ENCODE measurements at regions not wholly inside any gene's neighbourhood (a gene's known extent, or its start where the extent isn't known, plus 50 kb on each side); places are given as distances from the start of the nearest gene placed in this dataset.
"Not testable (repeated sequence)": the region's sequence is repeated elsewhere in the genome, so short reads cannot be mapped to it uniquely, and the experiment has no call there.

GRCh38 chr7:138317044-138317596 is 142.9 kb upstream of the TRIM24 start:
- H3K27ac ChIP-seq = no peak overlapping the region
- TF ChIP-seq CTCF (conservative IDR thresholded peaks at IDR 0.05) = no peak

GRCh38 chr7:138324941-138325340 is 135.1 kb upstream of the TRIM24 start:
- no peak for TF ChIP-seq CTCF (conservative IDR thresholded peaks at IDR 0.05)

GRCh38 chr7:138325434-138325833 is 134.6 kb upstream of the TRIM24 start:
- H3K27ac ChIP-seq = peak overlapping the region; percentile 50
- no peak for TF ChIP-seq CTCF (conservative IDR thresholded peaks at IDR 0.05)

More at GRCh38 chr7:138324941-138325340, 135.1 kb upstream of the TRIM24 start:
- peak overlapping the region; percentile 50 for H3K27ac ChIP-seq

GRCh38 chr7:138328215-138328614 is 131.8 kb upstream of the TRIM24 start:
- no peak overlapping the region for H3K27ac ChIP-seq
- TF ChIP-seq CTCF (conservative IDR thresholded peaks at IDR 0.05) = no peak

- not testable (repeated sequence) for H3K27ac ChIP-seq
These were observed 127.2 kb upstream of the TRIM24 start for GRCh38 chr7:138332850-138333249.

- H3K27ac ChIP-seq = peak overlapping the region; percentile 57
- no peak for TF ChIP-seq CTCF (conservative IDR thresholded peaks at IDR 0.05)
These were observed 121.7 kb upstream of the TRIM24 start for GRCh38 chr7:138338361-138338760.

- H3K27ac ChIP-seq = peak overlapping the region; percentile 57; the same call in 1 of the 2 replicates
These were observed 120.8 kb upstream of the TRIM24 start for GRCh38 chr7:138339229-138339628.

GRCh38 chr7:138342990-138343389 is 117.1 kb upstream of the TRIM24 start:
- no peak overlapping the region for H3K27ac ChIP-seq
- TF ChIP-seq CTCF (conservative IDR thresholded peaks at IDR 0.05) = no peak

- H3K27ac ChIP-seq = no peak overlapping the region
These were observed 114.5 kb upstream of the TRIM24 start for GRCh38 chr7:138345567-138345966.

More at GRCh38 chr7:138345567-138345966, 114.5 kb upstream of the TRIM24 start:
- TF ChIP-seq CTCF (conservative IDR thresholded peaks at IDR 0.05) = no peak
